Suprapubic skin (tissue), 3 donors: ENCODE measurements at regions not wholly inside any gene's neighbourhood (a gene's known extent, or its start where the extent isn't known, plus 50 kb on each side); places are given as distances from the start of the nearest gene placed in this dataset.

Experiments used
- EP300 ChIP-seq: sonication (generic); formaldehyde crosslinking; IDR thresholded peaks from one replicate; pipeline ENCODE4 v1.6.1; 2017; ENCODE audit warnings: antibody characterized with exemption
- POLR2A ChIP-seq, 2 donors: fragments of 450-650 bp; IDR thresholded peaks; one replicate each; pipeline ENCODE4 v1.6.1; 2017; ENCODE audit warnings: antibody characterized with exemption in 2 of 2, mild to moderate bottlenecking in 2 of 2, moderate library complexity in 2 of 2
- TF ChIP-seq, protein P1 (sequence below), 2 donors: fragments of 200-600 bp in 1 of 2; fragments of 450-650 bp in 1 of 2; sonication (generic) in 1 of 2; IDR thresholded peaks; one replicate each; pipeline ENCODE4 v1.5.1; 2016 to 2019; ENCODE audit warnings: antibody characterized with exemption in 2 of 2, mild to moderate bottlenecking in 1 of 2, moderate library complexity in 1 of 2

- no peak for TF ChIP-seq EP300
- TF ChIP-seq, protein P1, sequence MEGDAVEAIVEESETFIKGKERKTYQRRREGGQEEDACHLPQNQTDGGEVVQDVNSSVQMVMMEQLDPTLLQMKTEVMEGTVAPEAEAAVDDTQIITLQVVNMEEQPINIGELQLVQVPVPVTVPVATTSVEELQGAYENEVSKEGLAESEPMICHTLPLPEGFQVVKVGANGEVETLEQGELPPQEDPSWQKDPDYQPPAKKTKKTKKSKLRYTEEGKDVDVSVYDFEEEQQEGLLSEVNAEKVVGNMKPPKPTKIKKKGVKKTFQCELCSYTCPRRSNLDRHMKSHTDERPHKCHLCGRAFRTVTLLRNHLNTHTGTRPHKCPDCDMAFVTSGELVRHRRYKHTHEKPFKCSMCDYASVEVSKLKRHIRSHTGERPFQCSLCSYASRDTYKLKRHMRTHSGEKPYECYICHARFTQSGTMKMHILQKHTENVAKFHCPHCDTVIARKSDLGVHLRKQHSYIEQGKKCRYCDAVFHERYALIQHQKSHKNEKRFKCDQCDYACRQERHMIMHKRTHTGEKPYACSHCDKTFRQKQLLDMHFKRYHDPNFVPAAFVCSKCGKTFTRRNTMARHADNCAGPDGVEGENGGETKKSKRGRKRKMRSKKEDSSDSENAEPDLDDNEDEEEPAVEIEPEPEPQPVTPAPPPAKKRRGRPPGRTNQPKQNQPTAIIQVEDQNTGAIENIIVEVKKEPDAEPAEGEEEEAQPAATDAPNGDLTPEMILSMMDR (IDR thresholded peaks at IDR 0.05): no peak
- TF ChIP-seq POLR2A (IDR thresholded peaks at IDR 0.05): no peak
Measured at GRCh38 chr13:85469320-85469719, 329.9 kb downstream of the SLITRK6 start.
